ENCODE measurements at regions not wholly inside any gene's neighbourhood (a gene's known extent, or its start where the extent isn't known, plus 50 kb on each side); places are given as distances from the start of the nearest gene placed in this dataset.

DNA sequence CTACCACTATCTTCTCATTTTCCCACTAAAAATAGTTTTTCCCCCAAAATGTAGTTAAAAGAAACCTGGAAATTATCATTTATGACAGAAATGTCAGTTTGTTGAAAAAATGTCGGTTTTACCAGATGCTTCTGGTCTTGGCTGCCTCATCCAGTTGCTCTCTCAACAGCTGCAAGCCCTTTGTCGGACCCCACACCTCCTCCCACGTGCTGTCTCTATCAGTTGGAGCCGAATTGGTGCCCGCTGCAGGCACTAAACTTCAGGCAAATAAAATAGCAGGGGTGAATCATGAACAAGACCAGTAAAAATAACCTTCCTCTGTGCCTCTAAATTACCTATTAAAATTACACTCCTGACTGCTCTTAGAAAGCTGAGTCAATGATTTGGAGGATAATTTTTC lies 129.5 kb upstream of the CEP162 start:
- no peaks in the 10 kb centered on the region for H3K27me3 ChIP-seq (ENCODE audit: control insufficient read depth, extremely low read depth, insufficient read depth, low read length)
- no peak overlapping the region for H2AFZ ChIP-seq (ENCODE audit: control insufficient read depth, low read length)
- no peak overlapping the region for H3K9ac ChIP-seq (ENCODE audit: control insufficient read depth, extremely low read depth, insufficient read depth, low read length)
- H4K20me1 ChIP-seq (ENCODE audit: control insufficient read depth, extremely low read depth, insufficient read depth, low read length): no peaks in the 10 kb centered on the region
- no peak overlapping the region for H3K4me3 ChIP-seq (ENCODE audit: control insufficient read depth in 2 of 3, extremely low read depth in 1 of 3, insufficient read depth in 2 of 3, low read depth in 1 of 3, low read length in 3 of 3)
- no peak overlapping the region for H3K27ac ChIP-seq (ENCODE audit: control insufficient read depth, insufficient read depth, low read length)
- FAIRE-seq (no peak), DNase-seq (ENCODE audit: low read depth, low spot score) (no peak)
- H3K4me1 ChIP-seq (ENCODE audit: control insufficient read depth, extremely low read depth, insufficient read depth, low read length): no peaks in the 10 kb centered on the region
- no peaks in the 10 kb centered on the region for H3K9me3 ChIP-seq (ENCODE audit: control insufficient read depth, low read depth, low read length)
- TF ChIP-seq EZH2 (IDR thresholded peaks at IDR 0.05; ENCODE audit: low read length): no peak
- TF ChIP-seq CTCF (optimal IDR thresholded peaks at IDR 0.05 in 1 of 3, IDR thresholded peaks at IDR 0.05 in 1 of 3, conservative IDR thresholded peaks at IDR 0.05 in 1 of 3; ENCODE audit: extremely low read depth in 1 of 3, insufficient read depth in 2 of 3, low read length in 3 of 3): no peak
- no peak overlapping the region for H3K4me2 ChIP-seq (ENCODE audit: control insufficient read depth, extremely low read depth, insufficient read depth, low read depth, low read length)
- dilution Hi-C loops (cut with MboI; ENCODE audit: extremely low pct_ligation_motif_present, low sequenced_read_pairs): no loop called here
- no peaks in the 10 kb centered on the region for H3K36me3 ChIP-seq (ENCODE audit: control insufficient read depth in 2 of 2, extremely low read depth in 1 of 2, insufficient read depth in 2 of 2, low read length in 2 of 2)
- no peaks in the 10 kb centered on the region for H3K79me2 ChIP-seq (ENCODE audit: control insufficient read depth, insufficient read depth, low read length)
- H3K9me1 ChIP-seq (ENCODE audit: control insufficient read depth, extremely low read depth, insufficient read depth, low read length): no peaks in the 10 kb centered on the region

DNA sequence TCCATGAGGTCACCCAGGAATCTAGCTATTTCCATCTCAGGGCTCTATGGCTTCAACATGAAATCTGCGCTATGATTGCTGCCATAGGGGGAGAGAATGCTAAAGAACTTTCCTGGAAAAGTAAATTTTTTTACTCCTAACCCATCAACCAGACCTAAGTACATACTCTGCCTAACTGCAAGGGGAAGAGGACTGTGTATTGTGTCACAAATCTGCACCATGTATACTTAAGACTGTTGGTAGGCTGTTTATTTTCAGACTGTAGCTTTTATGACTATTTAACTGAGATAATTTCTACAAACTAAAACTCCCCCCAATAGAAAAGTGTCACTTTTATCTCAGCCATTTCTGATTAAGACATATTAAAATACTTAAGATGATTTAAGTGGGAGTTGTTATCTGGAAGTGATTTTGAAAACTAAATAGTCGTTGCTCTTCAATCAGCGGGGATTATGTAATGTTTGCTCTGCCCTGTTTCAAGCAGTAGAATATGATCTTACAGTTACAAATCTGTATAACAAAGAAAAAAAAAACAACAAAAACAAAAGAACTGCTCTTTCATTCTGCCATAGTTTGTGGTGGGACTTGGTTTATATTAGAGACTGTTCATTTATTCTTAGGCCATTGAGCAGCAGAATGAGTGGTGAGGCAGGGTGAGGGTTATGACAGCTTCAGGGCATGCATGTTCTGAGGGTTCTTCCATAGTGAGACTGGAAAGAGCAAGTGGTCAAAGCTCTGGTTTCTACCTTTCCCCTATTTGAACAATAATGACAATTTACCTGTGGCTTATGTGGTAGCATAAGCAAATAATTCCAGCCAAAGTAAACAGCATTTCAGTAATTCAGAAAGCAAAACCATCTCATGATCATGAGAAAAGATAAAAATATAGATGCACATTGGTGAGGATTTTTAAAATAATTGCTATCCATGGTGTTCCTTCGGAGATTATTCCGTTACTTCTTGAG lies 126.3 kb upstream of the CEP162 start:
- Histone ChIP-seq H3K27ac (ENCODE audit: control insufficient read depth, insufficient read depth, low read length) (no peak overlapping the region), H3K4me1 (ENCODE audit: control insufficient read depth, extremely low read depth, insufficient read depth, low read length) (no peaks in the 10 kb centered on the region), H3K4me2 (ENCODE audit: control insufficient read depth, extremely low read depth, insufficient read depth, low read depth, low read length) (no peak overlapping the region), H3K9me3 (ENCODE audit: control insufficient read depth, low read depth, low read length) (no peaks in the 10 kb centered on the region), H3K36me3 (ENCODE audit: control insufficient read depth in 2 of 2, extremely low read depth in 1 of 2, insufficient read depth in 2 of 2, low read length in 2 of 2) (no peaks in the 10 kb centered on the region), H3K27me3 (ENCODE audit: control insufficient read depth, extremely low read depth, insufficient read depth, low read length) (no peaks in the 10 kb centered on the region), H2AFZ (ENCODE audit: control insufficient read depth, low read length) (no peak overlapping the region), H4K20me1 (ENCODE audit: control insufficient read depth, extremely low read depth, insufficient read depth, low read length) (no peaks in the 10 kb centered on the region), H3K4me3 (ENCODE audit: control insufficient read depth in 2 of 3, extremely low read depth in 1 of 3, insufficient read depth in 2 of 3, low read depth in 1 of 3, low read length in 3 of 3) (no peak overlapping the region), H3K9ac (ENCODE audit: control insufficient read depth, extremely low read depth, insufficient read depth, low read length) (no peak overlapping the region), H3K9me1 (ENCODE audit: control insufficient read depth, extremely low read depth, insufficient read depth, low read length) (no peaks in the 10 kb centered on the region), H3K79me2 (ENCODE audit: control insufficient read depth, insufficient read depth, low read length) (no peaks in the 10 kb centered on the region)
- TF ChIP-seq EZH2 (IDR thresholded peaks at IDR 0.05; ENCODE audit: low read length): no peak
- no peak for TF ChIP-seq CTCF (optimal IDR thresholded peaks at IDR 0.05 in 1 of 3, IDR thresholded peaks at IDR 0.05 in 1 of 3, conservative IDR thresholded peaks at IDR 0.05 in 1 of 3; ENCODE audit: extremely low read depth in 1 of 3, insufficient read depth in 2 of 3, low read length in 3 of 3)
- DNase-seq (ENCODE audit: low read depth, low spot score) (no peak), FAIRE-seq (no peak)
- dilution Hi-C loops (cut with MboI; ENCODE audit: extremely low pct_ligation_motif_present, low sequenced_read_pairs): no loop called here

Measured in keratinocyte (primary cell).